H1 (cell line): ENCODE measurements at regions not wholly inside any gene's neighbourhood (a gene's known extent, or its start where the extent isn't known, plus 50 kb on each side); places are given as distances from the start of the nearest gene placed in this dataset.

ENCODE experiments used
- CTCF ChIA-PET: fragments of 300-600 bp; sonication (Branson Sonifier 250); formaldehyde crosslinking; loops from one replicate; lab custom pipeline; 2021; ENCODE audit not compliant: partially characterized antibody; lab: Charles Lee
- POLR2A ChIA-PET: fragments of 300-600 bp; sonication (Branson Sonifier 250); formaldehyde crosslinking; loops from one replicate; lab custom pipeline; 2021; ENCODE audit warnings: inconsistent platforms; ENCODE audit not compliant: partially characterized antibody; lab: Charles Lee
- DNase-seq, 2 experiments: peaks; one replicate each; pipeline versions ENCODE4 v3.0.0 to v3.0.0-alpha.2; 2010 to 2022; ENCODE audit warnings: low spot score in 2 of 2, low read depth in 1 of 2, mixed read lengths in 1 of 2
- FAIRE-seq: peaks from 2 replicates; lab custom pipeline; 2011; peaks lifted over from hg19 to GRCh38; lab: Jason Lieb, UNC
- H2AFZ ChIP-seq: 2 replicates; pipeline ENCODE4 v1.8.1; 2012; ENCODE audit warnings: low read length, inconsistent platforms
- H2AK5ac ChIP-seq: 2 replicates; pipeline ENCODE4 v1.6.1; 2013; ENCODE audit warnings: low read depth, low read length
- H2BK120ac ChIP-seq: replicated peaks from 2 replicates; pipeline ENCODE3; 2013; ENCODE audit warnings: low read depth, low read length, inconsistent platforms
- H2BK12ac ChIP-seq: 2 replicates; pipeline ENCODE4 v1.6.1; 2013; ENCODE audit warnings: low read depth, low read length
- H2BK15ac ChIP-seq: 2 replicates; pipeline ENCODE4 v1.6.1; 2013; ENCODE audit warnings: low read length
- H2BK20ac ChIP-seq: 2 replicates; pipeline ENCODE4 v1.6.1; 2013; ENCODE audit warnings: low read length
- H2BK5ac ChIP-seq: 2 replicates; pipeline ENCODE4 v1.6.1; 2013; ENCODE audit warnings: low read depth, low read length
- H3K14ac ChIP-seq: 2 replicates; pipeline ENCODE4 v1.6.1; 2013; ENCODE audit warnings: inconsistent platforms; ENCODE audit not compliant: insufficient read length
- H3K18ac ChIP-seq: 2 replicates; pipeline ENCODE4 v1.6.1; 2013; ENCODE audit warnings: low read length; ENCODE audit errors: extremely low read depth
- H3K23ac ChIP-seq: 2 replicates; pipeline ENCODE4 v1.6.1; 2013; ENCODE audit warnings: inconsistent platforms; ENCODE audit not compliant: insufficient read length
- H3K23me2 ChIP-seq: 2 replicates; pipeline ENCODE4 v1.6.1; 2013; ENCODE audit warnings: low read depth, low read length
- H3K27ac ChIP-seq: 2 replicates; pipeline ENCODE4 v1.6.1; 2011; ENCODE audit warnings: low read depth, low read length, inconsistent platforms
- H3K27me3 ChIP-seq, 4 experiments: replicated peaks in 1 of 4; 1 replicate in 1 of 4; 2 replicates in 3 of 4; pipeline versions ENCODE4 v1.6.1 to v1.8.1; 2011 to 2013; ENCODE audit warnings: low read length in 3 of 4, mild to moderate bottlenecking in 3 of 4, inconsistent platforms in 2 of 4, mixed read lengths in 2 of 4, moderate library complexity in 1 of 4; ENCODE audit not compliant: control insufficient read depth in 3 of 4, insufficient read depth in 3 of 4; ENCODE audit errors: extremely low read depth in 1 of 4
- H3K36me3 ChIP-seq, 4 experiments: 2 replicates each; pipeline versions ENCODE4 v1.6.1 to v1.8.1; 2011 to 2013; ENCODE audit warnings: mild to moderate bottlenecking in 4 of 4, low read length in 3 of 4, moderate library complexity in 2 of 4, control low read depth in 1 of 4, inconsistent platforms in 1 of 4; ENCODE audit not compliant: insufficient read depth in 4 of 4, control insufficient read depth in 2 of 4
- H3K4ac ChIP-seq: replicated peaks from 2 replicates; pipeline ENCODE3; 2013; ENCODE audit warnings: low read length, low read depth, mixed read lengths, inconsistent platforms; ENCODE audit not compliant: insufficient read length
- H3K4me1 ChIP-seq, 4 experiments: replicated peaks in 1 of 4; 1 replicate in 1 of 4; 2 replicates in 3 of 4; pipeline versions ENCODE4 v1.6.1 to v1.8.1; 2011 to 2013; ENCODE audit warnings: low read length in 3 of 4, inconsistent platforms in 2 of 4, mixed read lengths in 1 of 4; ENCODE audit not compliant: insufficient read depth in 4 of 4, control insufficient read depth in 3 of 4
- H3K4me2 ChIP-seq, 2 experiments: 2 replicates each; pipeline versions ENCODE4 v1.6.1 to v1.8.1; 2011 to 2013; ENCODE audit warnings: low read depth in 2 of 2, low read length in 2 of 2, control low read depth in 1 of 2, inconsistent platforms in 1 of 2, mild to moderate bottlenecking in 1 of 2; ENCODE audit not compliant: insufficient read depth in 1 of 2
- H3K4me3 ChIP-seq, 4 experiments: fragments of 200-600, 300-600 bp in 1 of 4; sonication (generic), shearing (Covaris generic), sonication (Bioruptor Twin) in 1 of 4; 2 replicates each; pipeline versions ENCODE4 v1.5.1 to v1.8.1; 2011 to 2016; ENCODE audit warnings: low read length in 4 of 4, low read depth in 3 of 4, control low read depth in 2 of 4, inconsistent platforms in 2 of 4, mild to moderate bottlenecking in 2 of 4, mixed read lengths in 1 of 4, moderate library complexity in 1 of 4; ENCODE audit not compliant: insufficient read depth in 2 of 4; ENCODE audit errors: extremely low read depth in 1 of 4
- H3K56ac ChIP-seq: replicated peaks from 2 replicates; pipeline ENCODE3; 2013; ENCODE audit warnings: low read depth, mild to moderate bottlenecking, mixed read lengths, low read length, inconsistent platforms; ENCODE audit not compliant: insufficient read length
- H3K79me1 ChIP-seq: 2 replicates; pipeline ENCODE4 v1.6.1; 2013; ENCODE audit warnings: low read depth, low read length, control low read depth
- H3K79me2 ChIP-seq, 2 experiments: 2 replicates each; pipeline versions ENCODE4 v1.6.1 to v1.8.1; 2012 to 2013; ENCODE audit warnings: low read length in 2 of 2, mild to moderate bottlenecking in 2 of 2, inconsistent platforms in 1 of 2; ENCODE audit not compliant: insufficient read depth in 2 of 2, control insufficient read depth in 1 of 2
- H3K9ac ChIP-seq, 4 experiments: replicated peaks in 1 of 4; 1 replicate in 1 of 4; 2 replicates in 3 of 4; pipeline versions ENCODE4 v1.6.1 to v1.8.1; 2011 to 2013; ENCODE audit warnings: low read depth in 3 of 4, low read length in 3 of 4, control low read depth in 2 of 4, mild to moderate bottlenecking in 2 of 4, moderate library complexity in 2 of 4, inconsistent platforms in 1 of 4; ENCODE audit errors: extremely low read depth in 1 of 4
- H3K9me3 ChIP-seq, 2 experiments: 2 replicates each; pipeline versions ENCODE4 v1.6.1 to v1.8.1; 2012 to 2013; ENCODE audit warnings: mild to moderate bottlenecking in 2 of 2, moderate library complexity in 2 of 2, control low read depth in 1 of 2, inconsistent platforms in 1 of 2, low read depth in 1 of 2, low read length in 1 of 2, mixed read lengths in 1 of 2; ENCODE audit not compliant: insufficient read depth in 2 of 2
- H4K20me1 ChIP-seq, 2 experiments: replicated peaks in 1 of 2; 2 replicates each; pipeline versions ENCODE3 to v1.8.1; 2011 to 2013; ENCODE audit warnings: inconsistent platforms in 2 of 2, low read length in 2 of 2, mild to moderate bottlenecking in 1 of 2; ENCODE audit not compliant: insufficient read depth in 2 of 2, control insufficient read depth in 1 of 2
- H4K5ac ChIP-seq: 2 replicates; pipeline ENCODE4 v1.6.1; 2013; ENCODE audit warnings: low read length, low read depth, mixed read lengths, inconsistent platforms; ENCODE audit not compliant: insufficient read length
- H4K8ac ChIP-seq: 2 replicates; pipeline ENCODE4 v1.8.0; 2013; ENCODE audit warnings: mild to moderate bottlenecking, moderate library complexity, low read length, inconsistent platforms; ENCODE audit not compliant: insufficient read depth; ENCODE audit errors: extremely low read depth
- H4K91ac ChIP-seq: replicated peaks from 2 replicates; pipeline ENCODE3; 2013; ENCODE audit warnings: low read length, mixed read lengths, inconsistent platforms; ENCODE audit not compliant: insufficient read length
- CREB1 ChIP-seq: IDR thresholded peaks from 2 replicates; pipeline ENCODE4 v1.6.1; 2012; ENCODE audit warnings: inconsistent platforms
- EP300 ChIP-seq, 2 experiments: IDR thresholded peaks; 1 replicate in 1 of 2; 2 replicates in 1 of 2; pipeline ENCODE4 v1.6.1; 2011 to 2012; ENCODE audit warnings: low read depth in 2 of 2, low read length in 2 of 2, mild to moderate bottlenecking in 2 of 2, borderline replicate concordance in 1 of 2, inconsistent platforms in 1 of 2, moderate library complexity in 1 of 2
- GABPA ChIP-seq: IDR thresholded peaks from 2 replicates; pipeline ENCODE4 v1.6.1; 2011; ENCODE audit warnings: mild to moderate bottlenecking, low read length, moderate library complexity, borderline replicate concordance; ENCODE audit not compliant: insufficient read depth
- GTF2F1 ChIP-seq: IDR thresholded peaks from 2 replicates; pipeline ENCODE4 v1.6.1; 2012; ENCODE audit warnings: low read depth, low read length, improper control_type of control experiment, borderline replicate concordance
- KDM5A ChIP-seq: fragments of 200-600 bp; IDR thresholded peaks from 2 replicates; pipeline ENCODE4 v1.7.1; 2012; ENCODE audit warnings: mild to moderate bottlenecking, low read length, inconsistent platforms, mixed read lengths
- NANOG ChIP-seq: IDR thresholded peaks from 2 replicates; pipeline ENCODE4 v1.6.1; 2011; ENCODE audit warnings: low read length, low read depth, mild to moderate bottlenecking, inconsistent platforms; ENCODE audit not compliant: insufficient read depth, poor library complexity, severe bottlenecking
- RAD21 ChIP-seq, 2 experiments: IDR thresholded peaks in 1 of 2; conservative IDR thresholded peaks in 1 of 2; 2 replicates each; pipeline ENCODE4 v1.6.1; 2011; ENCODE audit warnings: low read depth in 2 of 2, low read length in 2 of 2, improper control_type of control experiment in 1 of 2, inconsistent platforms in 1 of 2, mild to moderate bottlenecking in 1 of 2, moderate library complexity in 1 of 2
- RFX5 ChIP-seq: IDR thresholded peaks from 2 replicates; pipeline ENCODE4 v1.6.1; 2011; ENCODE audit warnings: low read depth, low read length, improper control_type of control experiment, borderline replicate concordance
- ZNF274 ChIP-seq: IDR thresholded peaks from 2 replicates; pipeline ENCODE4 v1.7.0; 2012; ENCODE audit warnings: low read length, borderline replicate concordance; ENCODE audit errors: extremely low read depth
- WGBS, 2 experiments: shearing (Covaris generic) in 1 of 2; methylation state at CpG; one replicate each; pipeline versions ENCODE4 v1.1.6 to v1.1.7; 2013 to 2015; ENCODE audit warnings: low lambda C conversion rate in 2 of 2, mixed read lengths in 2 of 2, inconsistent platforms in 1 of 2, low coverage in 1 of 2, missing lambda C conversion rate in 1 of 2; ENCODE audit not compliant: insufficient replicate concordance in 2 of 2, insufficient coverage in 1 of 2, insufficient read length in 1 of 2; ENCODE audit errors: extremely low coverage in 1 of 2, missing lambda C conversion rate in 1 of 2; 5-methylcytosine and 5-hydroxymethylcytosine counted together

- Histone ChIP-seq H3K4me2 (no peak overlapping the region), H3K4me1 (no peaks in the 10 kb centered on the region), H3K4ac (no peak overlapping the region), H3K27ac (no peak overlapping the region), H3K18ac (no peak overlapping the region), H4K5ac (no peak overlapping the region), H3K9me3 (no peaks in the 10 kb centered on the region), H2BK120ac (no peak overlapping the region), H2AK5ac (no peak overlapping the region), H3K36me3 (no peaks in the 10 kb centered on the region), H3K27me3 (no peaks in the 10 kb centered on the region), H4K8ac (no peak overlapping the region), H3K56ac (no peak overlapping the region), H3K79me2 (no peaks in the 10 kb centered on the region), H4K20me1 (no peaks in the 10 kb centered on the region), H3K23ac (no peak overlapping the region), H2BK12ac (no peak overlapping the region), H2BK20ac (no peak overlapping the region), H3K14ac (no peak overlapping the region), H4K91ac (no peak overlapping the region), H2AFZ (no peak overlapping the region), H3K79me1 (no peaks in the 10 kb centered on the region), H2BK15ac (no peak overlapping the region), H3K9ac (no peak overlapping the region), H3K23me2 (no peaks in the 10 kb centered on the region; the same call in 1 of the 2 replicates), H2BK5ac (no peak overlapping the region), H3K4me3 (no peak overlapping the region)
- TF ChIP-seq RFX5 (no peak), GABPA (no peak), ZNF274 (no peak), GTF2F1 (no peak), NANOG (no peak), KDM5A (no peak), RAD21 (IDR thresholded peaks at IDR 0.05 in 1 of 2, conservative IDR thresholded peaks at IDR 0.05 in 1 of 2; ENCODE audit: low read depth in 2 of 2, low read length in 2 of 2) (no peak), EP300 (IDR thresholded peaks at IDR 0.05; ENCODE audit: borderline replicate concordance in 1 of 2, low read depth in 2 of 2, low read length in 2 of 2) (no peak), CREB1 (no peak)
- FAIRE-seq (no peak), DNase-seq (no peak)
- ChIA-PET CTCF (interaction anchor here (1.0 kb wide), 1 partner anchor 18 kb away, joined by 3 read pairs; no protein-coding TSS in a partner anchor), POLR2A (no interaction called here)
- 84% methylated on average over 3 of the region's 3 CpGs; no CpG with 5 or more reads in 1 of the 2 experiments for WGBS, 2 experiments
Measured at GRCh38 chr12:40597133-40597532, 95.1 kb upstream of the CNTN1 start.
